AML-193 (cell line): ENCODE measurements at regions not wholly inside any gene's neighbourhood (a gene's known extent, or its start where the extent isn't known, plus 50 kb on each side); places are given as distances from the start of the nearest gene placed in this dataset.

ENCODE experiments used
- DNase-seq, 2 experiments: peaks; one replicate each; lab custom pipeline; 2025; lab: John Stamatoyannopoulos, UW

DNA sequence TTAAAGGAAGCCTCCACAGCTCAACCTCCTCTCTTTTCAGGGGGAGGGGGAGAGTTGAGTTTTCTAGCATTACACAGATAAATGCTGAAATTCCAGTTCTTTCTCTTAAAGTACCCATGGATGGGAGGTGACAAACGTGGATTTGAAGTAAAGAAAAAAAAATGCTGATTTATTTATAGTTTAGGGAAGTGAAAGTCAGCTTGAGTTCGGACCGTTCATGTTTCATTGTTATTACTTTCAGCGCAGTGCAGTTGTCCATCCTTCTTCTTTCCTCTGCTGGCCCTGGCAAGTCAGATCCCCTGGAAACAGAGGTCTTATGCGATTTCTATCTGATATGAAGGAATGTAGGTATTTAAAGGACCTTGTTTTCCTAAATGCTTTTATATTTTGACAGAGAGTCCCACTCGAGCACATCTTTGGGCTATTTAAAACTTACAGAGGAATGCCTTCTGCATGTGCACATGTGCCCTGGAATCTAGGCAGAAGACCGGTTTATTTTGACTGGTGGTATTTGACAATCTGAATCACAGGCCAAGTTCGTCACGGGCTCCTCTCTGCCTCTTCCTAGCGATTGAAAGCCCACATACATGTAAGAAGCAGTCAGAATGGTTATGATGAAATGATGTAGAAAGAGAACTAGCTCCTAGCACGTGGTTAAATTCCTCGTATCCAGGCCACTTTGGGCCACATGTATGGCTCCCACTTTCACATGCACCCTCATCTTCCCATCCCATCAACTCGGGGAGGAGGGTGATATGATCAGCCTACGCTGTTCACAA lies 385.2 kb upstream of the KLF4 start:
- DNase-seq = no peak

DNA sequence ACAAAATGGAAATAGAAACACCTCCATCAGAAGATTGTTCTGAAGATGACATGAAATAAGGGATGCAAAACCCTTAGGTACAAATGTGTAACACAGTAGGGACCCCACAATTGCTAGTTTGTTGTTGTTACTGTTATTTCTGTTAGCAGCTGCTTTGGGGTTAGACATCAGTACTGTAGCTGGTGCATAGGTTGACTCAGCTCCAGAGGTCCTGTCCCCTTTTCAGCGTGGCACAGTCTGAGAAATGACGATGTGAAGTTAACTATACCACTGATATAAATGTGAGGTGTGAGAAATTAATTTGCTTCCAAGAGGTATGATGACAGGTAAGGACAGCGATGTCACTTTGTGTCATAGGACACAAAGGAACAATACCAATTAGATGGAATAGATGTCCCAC lies 384.6 kb upstream of the KLF4 start:
- DNase-seq = no peak

DNA sequence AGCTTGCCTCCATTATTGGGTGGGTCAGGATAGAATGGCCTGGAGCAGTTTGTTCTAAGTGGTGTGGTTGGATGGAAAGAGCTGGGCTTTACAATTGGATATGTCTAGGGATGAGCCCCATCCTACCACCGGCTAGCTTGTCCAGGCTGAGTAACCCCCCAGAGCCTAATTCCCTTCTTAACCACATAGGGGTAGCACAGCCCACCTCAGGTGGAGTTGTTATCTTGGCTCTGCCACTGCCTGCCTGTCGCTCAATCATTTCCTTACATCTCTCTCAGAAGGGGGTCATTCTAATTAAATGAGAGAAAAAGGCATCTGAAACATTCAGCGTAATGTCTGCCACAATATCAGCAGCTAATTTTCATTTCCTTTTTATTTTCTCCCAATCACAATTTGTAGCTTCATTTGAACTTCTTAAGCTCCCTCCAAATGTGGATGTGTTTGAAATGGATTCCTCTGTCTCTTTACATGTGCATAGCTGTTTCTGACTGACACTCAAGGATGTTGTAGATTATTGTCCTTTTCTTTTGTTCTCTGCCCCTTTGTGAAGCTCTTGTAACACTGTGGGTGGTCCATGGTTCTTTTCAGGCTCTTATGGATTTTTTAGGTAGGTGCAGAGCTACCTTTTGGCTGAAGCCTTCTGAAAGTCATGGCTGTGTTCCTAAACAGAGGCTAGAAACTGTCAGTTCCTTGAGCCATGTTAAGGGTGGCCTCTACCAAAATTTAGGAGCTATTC lies 383.1 kb upstream of the KLF4 start:
- DNase-seq = no peak

DNA sequence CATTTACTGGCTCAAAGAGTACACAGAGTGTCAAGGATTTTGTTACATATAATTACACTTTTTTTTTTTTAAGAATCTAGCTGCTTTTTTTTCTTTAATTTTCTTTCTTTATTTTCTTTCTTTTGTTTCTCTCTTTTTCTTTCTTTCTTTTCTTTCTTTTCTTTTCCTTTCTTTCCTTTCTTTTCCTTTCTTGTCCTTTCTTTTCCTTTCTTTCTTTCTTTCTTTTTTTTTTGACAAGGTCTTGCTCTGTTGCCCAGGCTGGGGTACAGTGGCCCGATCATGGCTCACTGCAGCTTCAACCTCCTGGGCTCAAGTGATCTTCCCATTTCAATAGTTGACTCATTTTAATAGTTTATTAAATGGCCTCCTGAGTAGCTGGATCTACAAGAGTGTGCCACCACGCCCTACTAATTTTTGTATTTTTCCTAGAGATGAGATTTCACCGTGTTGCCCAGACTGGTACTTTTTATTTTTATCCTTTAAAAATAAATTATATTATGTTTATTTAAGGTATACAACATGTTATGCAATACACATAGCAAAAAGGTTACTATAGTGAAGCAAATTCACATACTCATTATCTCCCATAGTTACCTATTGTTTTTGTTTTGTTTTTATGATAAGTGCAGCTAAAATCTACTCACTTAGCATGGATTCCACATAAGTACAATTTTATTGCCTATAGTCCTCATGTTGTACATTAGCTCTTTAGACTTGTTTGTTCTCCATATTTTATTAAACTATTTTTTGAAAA lies 381.5 kb upstream of the KLF4 start:
- DNase-seq = no peak

DNA sequence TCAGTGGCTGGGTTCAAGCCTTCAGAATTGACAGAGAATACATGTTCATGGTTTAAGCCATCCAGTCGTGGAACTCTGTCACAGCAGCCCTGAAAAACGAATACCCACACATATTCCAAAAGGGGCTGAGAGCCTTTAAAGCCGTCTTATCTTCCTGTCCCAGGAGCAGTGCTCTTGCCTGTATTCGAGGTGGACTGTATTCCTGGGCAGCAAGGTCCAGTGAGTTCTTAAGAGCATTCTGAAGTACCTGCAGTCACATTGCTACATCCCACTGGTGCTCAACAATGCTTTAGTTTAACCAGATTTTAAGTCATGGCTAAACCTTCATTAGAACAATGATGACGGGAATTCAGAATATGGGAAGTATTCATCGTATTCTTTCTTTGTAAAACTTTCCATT lies 380.7 kb upstream of the KLF4 start:
- DNase-seq = no peak

DNA sequence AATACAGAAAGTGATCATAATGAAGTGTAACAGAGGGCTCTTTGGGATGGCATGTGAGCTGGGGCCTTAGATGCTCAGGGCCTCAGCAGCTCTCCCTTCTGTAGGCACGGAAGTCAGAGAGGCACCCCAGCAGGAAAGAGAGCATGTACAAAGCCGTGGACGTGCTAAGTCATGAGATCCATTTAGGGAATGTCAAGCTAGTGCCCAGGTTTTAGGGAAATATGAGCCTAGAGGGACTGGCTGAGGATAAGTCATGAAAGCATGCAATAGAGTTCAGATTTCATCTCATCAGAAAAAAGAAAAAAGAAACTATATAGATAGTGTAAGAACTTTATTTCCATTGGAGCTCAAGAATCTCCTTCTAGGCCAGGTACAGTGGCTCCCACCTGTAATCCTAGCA lies 379.5 kb upstream of the KLF4 start:
- DNase-seq = no peak

DNA sequence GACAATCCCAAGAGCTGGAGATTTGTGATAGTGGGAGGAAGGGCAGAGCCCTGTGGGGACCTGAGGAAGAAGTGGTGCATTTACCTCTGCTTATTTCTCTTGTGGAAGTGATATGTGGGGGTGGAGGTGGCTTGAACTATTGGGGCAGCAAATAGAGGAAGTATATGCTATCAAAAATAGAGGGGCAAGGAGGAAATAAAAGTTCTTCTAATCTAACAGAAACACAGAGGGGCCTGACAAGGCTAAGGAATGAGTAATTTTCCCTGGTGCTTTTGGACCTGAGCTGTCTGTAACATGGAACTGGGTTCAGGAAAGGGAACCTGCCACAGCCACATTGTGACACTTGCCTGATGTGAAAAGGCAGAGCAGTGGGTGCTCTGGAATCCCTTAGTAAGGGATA lies 378.6 kb upstream of the KLF4 start:
- DNase-seq = no peak

DNA sequence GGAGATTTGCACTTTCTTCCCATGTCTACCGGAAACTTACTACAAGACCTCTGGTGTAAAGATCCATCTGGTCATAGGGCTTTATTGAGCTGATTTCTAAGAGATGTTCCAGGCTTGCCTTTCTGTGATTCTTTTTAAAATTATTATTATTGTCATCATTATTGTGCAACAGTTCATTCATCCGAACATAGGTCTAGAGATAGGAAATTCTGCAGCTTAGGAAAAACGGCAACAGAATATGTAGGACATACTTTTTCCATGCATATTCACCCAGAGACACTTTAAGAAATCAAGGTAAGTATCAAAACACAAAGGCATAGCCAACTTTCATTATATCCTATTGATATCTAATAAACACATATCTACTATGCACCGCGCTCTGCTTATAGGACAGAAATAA lies 378.2 kb upstream of the KLF4 start:
- no peak for DNase-seq

DNA sequence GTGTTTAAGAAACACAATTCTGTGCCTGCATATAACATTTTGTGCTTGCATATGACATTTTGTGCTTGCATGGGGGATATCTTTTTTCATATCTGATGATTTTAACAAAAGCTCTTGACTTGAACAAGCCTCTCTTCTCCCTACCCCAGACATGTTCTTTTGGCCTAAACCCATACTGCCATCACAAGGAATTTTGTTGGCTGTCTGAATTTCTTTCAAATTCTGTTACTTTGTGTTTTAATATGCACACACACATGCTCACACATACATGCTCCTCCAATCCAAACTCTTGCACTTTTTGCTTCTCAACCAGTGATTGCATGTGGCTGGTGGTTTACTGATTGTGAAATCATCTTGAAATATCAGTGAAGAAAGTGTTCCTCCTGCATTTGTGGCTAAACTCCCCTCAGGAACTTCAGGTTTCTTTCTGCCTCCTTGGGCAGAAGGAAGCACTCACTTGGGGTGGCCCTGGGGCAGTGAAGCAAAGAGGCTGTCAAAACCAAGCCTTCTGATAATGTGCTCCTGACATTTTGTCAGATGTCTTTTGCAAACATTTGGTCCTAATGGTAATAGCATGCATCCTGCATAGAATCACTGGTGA lies 377.2 kb upstream of the KLF4 start:
- DNase-seq = peak; percentile 2 to 3

DNA sequence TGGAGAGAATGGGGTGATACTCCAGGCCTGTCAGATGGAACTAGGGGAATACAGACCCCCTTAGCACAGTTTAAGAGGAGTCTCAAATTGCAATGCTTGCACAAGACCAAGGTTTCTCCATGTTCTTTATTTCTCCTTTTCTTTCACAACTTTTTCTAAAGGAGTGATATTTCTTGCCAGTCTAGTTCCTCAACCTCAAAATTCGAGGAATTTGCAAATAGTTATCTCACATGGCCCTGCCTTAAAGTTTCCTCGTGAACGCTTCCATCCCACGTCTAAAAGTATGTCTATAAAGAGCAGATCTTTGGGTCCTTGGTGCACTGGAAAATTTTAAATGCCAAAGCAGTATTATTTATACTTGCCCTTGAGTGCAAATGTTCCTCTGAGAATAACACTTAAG lies 373.8 kb upstream of the KLF4 start:
- no peak for DNase-seq

DNA sequence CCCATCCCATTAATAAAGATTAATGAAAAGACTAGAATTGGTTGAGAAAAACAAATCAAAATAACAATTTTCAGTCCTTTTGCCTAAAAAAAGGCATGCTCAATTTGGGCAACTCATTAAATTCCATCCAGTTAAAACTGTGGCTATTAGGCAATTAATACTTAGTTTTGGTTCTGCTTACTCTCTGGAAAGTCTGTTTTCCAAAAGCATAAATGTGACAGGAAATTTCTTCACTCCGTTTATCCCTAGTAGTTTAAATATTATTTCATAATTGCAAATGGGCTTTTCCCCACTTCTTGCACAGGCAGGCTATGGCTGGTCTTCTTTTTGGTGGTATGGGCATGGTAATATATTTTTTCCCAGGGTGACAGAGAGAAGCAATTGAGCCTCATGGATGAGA lies 373.3 kb upstream of the KLF4 start:
- DNase-seq = no peak

DNA sequence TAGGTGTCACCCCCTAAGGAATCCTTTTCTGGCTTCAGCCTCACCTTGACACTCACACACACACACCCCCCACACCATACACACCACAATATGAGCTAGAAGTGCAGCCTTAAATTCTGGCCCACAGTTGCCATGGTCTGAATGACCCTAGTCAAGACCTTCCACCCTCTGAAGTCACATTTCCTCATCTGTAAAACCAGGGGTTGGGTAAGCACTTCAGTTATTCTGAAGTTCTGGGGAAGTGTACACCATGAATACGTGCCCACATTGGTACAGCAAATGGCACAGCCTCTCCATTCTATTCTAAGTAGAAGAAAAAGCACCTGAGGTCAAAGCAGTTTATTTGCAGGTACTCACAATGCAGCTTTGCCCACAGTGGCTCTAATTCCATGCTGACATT lies 372.8 kb upstream of the KLF4 start:
- DNase-seq = no peak

DNA sequence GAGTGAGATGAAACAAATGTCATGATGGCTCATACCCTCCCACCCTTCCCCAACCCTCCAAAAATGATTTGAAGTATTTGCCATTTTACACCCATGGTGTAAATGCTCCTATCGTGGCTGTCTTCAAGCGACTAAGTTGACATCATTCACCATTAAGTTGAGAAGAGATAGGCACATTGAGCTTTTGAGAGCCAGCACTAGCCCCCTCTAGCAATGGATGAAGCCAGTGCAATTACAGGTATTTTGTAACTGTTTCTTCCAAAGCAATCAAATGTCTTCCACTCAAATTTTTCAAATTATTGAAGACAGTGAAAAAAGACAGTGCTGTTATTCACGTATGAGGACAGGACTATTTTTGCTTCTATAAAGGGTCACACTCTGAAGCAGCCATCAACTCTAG lies 371.5 kb upstream of the KLF4 start:
- no peak for DNase-seq

DNA sequence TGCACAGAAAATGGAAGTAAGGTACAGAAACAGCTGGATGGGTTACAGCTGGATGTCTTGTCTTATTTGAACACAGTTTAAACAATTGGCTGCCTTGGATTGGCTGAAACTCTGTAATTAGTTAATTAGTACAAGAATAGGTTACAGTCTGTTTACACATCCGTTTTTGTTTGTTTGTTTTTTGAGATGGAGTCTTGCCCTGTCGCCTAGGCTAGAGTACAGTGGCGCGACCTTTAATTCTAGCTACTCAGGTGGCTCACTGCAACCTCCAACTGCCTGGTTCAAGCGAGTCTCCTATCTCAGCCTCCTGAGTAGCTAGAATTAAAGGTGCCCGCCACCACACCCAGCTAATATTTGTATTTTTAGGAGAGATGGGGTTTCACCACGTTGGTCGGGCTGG lies 368.7 kb upstream of the KLF4 start:
- no peak for DNase-seq

DNA sequence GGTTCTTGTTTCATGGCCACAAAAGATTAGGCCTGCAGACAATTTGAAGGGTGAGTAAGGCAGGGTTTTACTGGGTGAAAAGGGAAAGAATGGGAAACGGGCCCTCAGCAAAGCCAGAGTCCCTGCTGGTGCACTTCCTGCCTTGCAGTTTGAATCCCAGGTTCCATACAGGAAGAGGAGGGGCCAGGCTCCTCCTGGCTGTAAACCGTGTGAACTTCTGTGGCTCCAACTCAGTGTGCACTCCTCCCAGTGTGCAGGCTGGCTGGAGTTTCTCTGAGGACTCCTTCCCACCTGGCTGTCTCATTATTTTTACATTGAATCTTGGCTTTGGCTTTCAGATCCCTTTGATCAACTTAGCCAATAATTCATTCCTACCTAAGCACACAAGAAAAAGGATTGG lies 367.1 kb upstream of the KLF4 start:
- DNase-seq = no peak

DNA sequence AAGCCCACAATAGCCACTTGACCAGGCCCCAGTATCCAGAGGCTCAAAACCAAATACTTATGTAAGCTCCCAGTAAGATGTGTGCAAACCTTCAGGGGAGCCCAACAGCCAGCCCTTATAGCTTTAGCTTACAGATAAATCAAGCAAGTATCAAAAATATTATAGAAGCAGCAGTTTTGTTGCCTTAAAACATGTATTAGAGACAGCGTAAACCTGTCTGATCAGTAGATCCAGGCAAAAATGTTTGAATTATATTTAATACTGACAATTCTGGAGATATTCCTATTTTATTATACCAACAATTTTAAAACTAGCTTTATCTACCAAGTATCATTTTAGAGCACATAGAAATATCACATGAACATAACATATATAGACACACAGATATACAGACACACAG lies 365.6 kb upstream of the KLF4 start:
- DNase-seq = no peak

DNA sequence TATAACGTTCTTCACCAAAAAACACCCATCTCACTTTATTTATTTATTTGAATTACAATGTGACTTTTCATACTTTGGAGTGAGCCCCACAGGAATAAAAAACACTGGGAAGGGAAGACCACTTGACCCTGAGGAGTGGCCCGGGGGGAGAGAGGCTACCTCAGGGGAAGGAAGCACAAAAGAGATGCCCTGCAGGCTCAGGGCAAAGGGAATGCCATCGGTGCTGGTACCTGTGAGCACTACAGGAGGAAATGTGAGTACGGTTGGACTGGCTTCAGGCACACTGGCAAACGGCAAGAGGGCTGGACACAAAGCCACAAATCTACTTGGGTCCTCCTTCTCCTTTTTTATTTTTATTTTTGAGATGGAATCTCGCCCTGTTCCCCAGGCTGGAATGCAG lies 363.9 kb upstream of the KLF4 start:
- no peak for DNase-seq

DNA sequence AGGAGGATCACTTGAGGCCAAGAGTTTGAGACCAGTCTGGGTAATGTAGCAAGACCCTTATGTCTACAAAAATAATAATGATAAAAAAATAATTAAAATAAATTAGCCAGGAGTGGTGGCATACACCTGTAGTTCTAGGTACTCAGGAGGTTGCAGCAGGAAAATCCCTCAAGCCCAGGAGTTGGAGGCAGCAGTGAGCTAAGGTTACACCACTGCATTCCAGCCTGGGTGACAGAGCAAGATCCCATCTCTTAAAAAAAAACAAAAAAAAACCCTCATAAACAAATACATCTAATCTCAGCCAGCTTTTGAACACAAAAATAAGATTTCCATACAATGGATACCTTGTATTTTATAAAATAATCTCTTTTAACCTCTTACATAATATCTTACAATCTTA lies 363.3 kb upstream of the KLF4 start:
- DNase-seq = no peak

DNA sequence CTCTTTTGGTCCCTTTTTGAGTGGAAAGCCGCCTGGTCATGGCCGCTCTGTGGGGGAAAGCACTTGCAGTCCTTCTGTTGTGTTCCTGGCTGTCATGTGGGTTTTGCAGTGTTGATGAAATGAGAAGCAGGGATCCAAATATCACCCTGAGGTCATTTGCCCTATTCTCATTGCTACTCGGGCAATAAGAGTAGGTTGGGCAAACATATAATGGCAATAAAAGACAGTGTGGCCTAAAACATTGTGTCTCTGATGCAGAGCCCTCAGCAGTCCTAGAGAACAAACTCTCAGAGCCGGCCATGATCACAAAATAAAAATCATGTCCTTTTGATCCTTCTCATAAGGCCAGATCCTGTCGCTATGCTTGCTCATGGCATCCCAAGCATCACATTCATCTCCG lies 361.1 kb upstream of the KLF4 start:
- DNase-seq = no peak

DNA sequence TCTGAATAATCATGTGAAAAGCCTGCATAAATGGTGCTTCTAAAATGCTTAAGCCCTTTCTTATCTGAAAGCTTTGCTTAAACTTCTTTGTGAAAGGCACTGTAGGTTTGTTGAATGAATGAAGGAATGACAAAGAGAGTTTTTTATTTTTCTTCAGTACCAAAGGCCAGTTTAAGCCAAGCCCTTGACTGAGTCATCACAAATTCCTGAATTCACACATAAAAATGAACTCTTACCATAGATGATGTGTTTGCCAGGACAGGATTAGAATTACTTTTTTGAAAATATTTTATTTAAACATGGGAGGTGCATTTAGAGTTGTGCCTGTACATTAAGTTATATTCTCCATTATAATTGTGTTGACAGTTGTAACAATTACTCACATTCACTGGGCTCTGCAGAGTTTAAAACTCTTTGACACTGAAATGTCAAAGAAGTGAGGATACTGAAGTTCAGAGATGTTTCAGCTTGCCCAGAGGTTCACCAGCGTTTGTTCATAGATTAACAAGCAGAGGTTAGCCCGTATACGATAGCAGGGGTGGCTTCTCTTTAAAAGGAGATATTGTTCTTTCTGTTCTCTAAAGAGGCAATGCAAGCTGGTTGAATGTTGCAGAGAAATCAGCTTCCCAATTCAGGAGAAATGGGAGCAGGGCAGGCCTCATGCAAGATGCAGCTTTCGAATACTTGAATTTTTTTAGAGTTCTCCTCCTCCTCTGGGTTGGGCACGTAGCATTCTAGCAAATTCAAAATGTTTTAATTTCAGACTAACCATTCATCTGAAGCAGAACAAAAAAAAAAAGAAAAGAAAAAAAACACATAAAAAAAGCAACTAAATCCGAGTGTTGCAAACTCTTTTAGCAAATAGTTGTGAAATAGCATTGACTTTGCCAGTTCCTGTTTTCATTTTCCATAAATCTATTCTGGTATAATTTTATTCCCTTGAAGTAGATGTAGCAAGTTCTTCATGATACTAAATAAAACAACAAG lies 358.7 kb upstream of the KLF4 start:
- no peak for DNase-seq

DNA sequence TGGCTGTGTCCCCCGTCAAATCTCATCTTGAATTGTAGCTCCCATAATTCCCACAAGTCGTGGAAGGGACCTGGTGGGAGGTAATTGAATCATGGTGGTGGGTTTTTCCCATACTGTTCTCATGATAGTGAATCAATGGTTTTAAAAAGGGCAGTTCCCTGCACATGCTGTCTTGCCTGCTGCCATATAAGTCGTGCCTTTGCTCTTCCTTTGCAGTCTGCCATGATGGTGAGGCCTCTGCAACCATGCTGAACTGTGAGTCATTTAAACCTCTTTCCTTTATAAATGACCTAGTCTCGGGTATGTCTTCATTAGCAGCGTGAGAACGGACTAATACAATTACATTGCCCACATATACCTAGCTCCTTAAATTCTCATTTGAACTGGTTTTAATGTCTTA lies 353.0 kb upstream of the KLF4 start:
- DNase-seq = no peak

DNA sequence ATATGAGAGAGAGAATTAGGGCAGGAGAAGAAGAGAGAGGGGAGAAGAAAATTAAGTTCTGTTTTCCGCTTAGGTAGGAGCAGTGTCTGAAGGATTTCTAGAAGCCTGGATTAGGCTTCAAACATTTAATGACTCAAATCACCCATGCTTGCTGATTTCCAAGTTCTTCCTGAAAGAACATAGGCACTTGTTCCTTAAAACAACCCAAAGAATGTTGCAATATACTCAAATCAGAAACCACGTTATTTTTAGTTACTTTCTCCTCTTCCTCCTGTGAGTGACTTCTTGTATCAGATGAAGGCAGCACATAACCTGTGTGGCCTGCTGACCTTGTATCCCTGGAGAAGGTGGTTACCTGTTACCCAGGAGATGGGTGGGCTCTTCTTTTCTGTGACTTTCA lies 351.5 kb upstream of the KLF4 start:
- no peak for DNase-seq
